ENCODE measurements at regions not wholly inside any gene's neighbourhood (a gene's known extent, or its start where the extent isn't known, plus 50 kb on each side); places are given as distances from the start of the nearest gene placed in this dataset.
"Not testable (repeated sequence)": the region's sequence is repeated elsewhere in the genome, so short reads cannot be mapped to it uniquely, and the experiment has no call there.

- Histone ChIP-seq H3K9me3 (replicated peaks; ENCODE audit: control insufficient read depth, insufficient read depth, low read length) (peaks cover 4% of the 10 kb centered on the region), H4K20me1 (replicated peaks; ENCODE audit: control insufficient read depth, extremely low read depth, insufficient read depth, low read length) (no peaks in the 10 kb centered on the region), H3K27me3 (ENCODE audit: control insufficient read depth in 2 of 2, insufficient read depth in 2 of 2, low read length in 2 of 2) (no peaks in the 10 kb centered on the region), H3K4me2 (ENCODE audit: insufficient read depth, low read length) (no peak overlapping the region), H3K36me3 (ENCODE audit: control insufficient read depth in 2 of 2, extremely low read depth in 1 of 2, insufficient read depth in 2 of 2, low read length in 2 of 2) (no peaks in the 10 kb centered on the region), H2AFZ (ENCODE audit: low read depth, low read length) (no peak overlapping the region), H3K9ac (replicated peaks; ENCODE audit: extremely low read depth, insufficient read depth, low read length) (no peak overlapping the region), H3K27ac (ENCODE audit: insufficient read depth, low read depth, low read length) (no peak overlapping the region), H3K4me3 (replicated peaks in 1 of 3; ENCODE audit: insufficient read depth in 1 of 3, low read depth in 1 of 3, low read length in 3 of 3) (no peak overlapping the region), H3K9me1 (replicated peaks; ENCODE audit: control insufficient read depth, extremely low read depth, insufficient read depth, low read length) (no peaks in the 10 kb centered on the region), H3K4me1 (ENCODE audit: control insufficient read depth, extremely low read depth, insufficient read depth, low read length) (no peaks in the 10 kb centered on the region), H3K79me2 (ENCODE audit: control insufficient read depth, insufficient read depth, low read length) (no peaks in the 10 kb centered on the region)
- DNase-seq (ENCODE audit: low read depth, low spot score) (no peak), FAIRE-seq (no peak)
- no TSS peak for BruUV-seq (replicated peaks)
- ChIA-PET POLR2A (no interaction called here), CTCF (no interaction called here)
- TF ChIP-seq POLR2A (IDR thresholded peaks at IDR 0.05; ENCODE audit: low read depth, low read length), result no peak
- no peak for TF ChIP-seq MYC (IDR thresholded peaks at IDR 0.05; ENCODE audit: low read depth, low read length)
- TF ChIP-seq MAX (IDR thresholded peaks at IDR 0.05; ENCODE audit: insufficient read depth, insufficient read length), result no peak
- no peak for TF ChIP-seq CTCF (IDR thresholded peaks at IDR 0.05; ENCODE audit: extremely low read depth in 1 of 2, insufficient read depth in 1 of 2, low read depth in 1 of 2, low read length in 2 of 2)
- TF ChIP-seq FOS (IDR thresholded peaks at IDR 0.05; ENCODE audit: borderline replicate concordance, insufficient read depth, low read length), result no peak
- TF ChIP-seq EZH2 (IDR thresholded peaks at IDR 0.05; ENCODE audit: borderline replicate concordance, low read depth, low read length, severe bottlenecking), result no peak
- TF ChIP-seq JUN (IDR thresholded peaks at IDR 0.05; ENCODE audit: borderline replicate concordance, insufficient read depth, insufficient read length, low read depth), result no peak
- no peak for TF ChIP-seq POLR2AphosphoS5 (IDR thresholded peaks at IDR 0.05; ENCODE audit: insufficient read depth, low read depth, low read length)
- TF ChIP-seq GATA2 (IDR thresholded peaks at IDR 0.05; ENCODE audit: insufficient read depth, insufficient read length, low read depth, low read length), result no peak
- dilution Hi-C loops (cut with MboI; ENCODE audit: extremely low pct_ligation_motif_present, low sequenced_read_pairs), result no loop called here
- intact Hi-C loops (cut with micrococcal nuclease), result no loop called here
These were observed 346.3 kb downstream of the VRK1 start for GRCh38 chr14:97143456-97143855.

GRCh38 chr14:97148021-97148420 lies 350.8 kb downstream of the VRK1 start:
- dilution Hi-C loops (cut with MboI; ENCODE audit: extremely low pct_ligation_motif_present, low sequenced_read_pairs); H3K9me3 ChIP-seq (replicated peaks; ENCODE audit: control insufficient read depth, insufficient read depth, low read length); intact Hi-C loops (cut with micrococcal nuclease); FAIRE-seq; H3K4me1 ChIP-seq (ENCODE audit: control insufficient read depth, extremely low read depth, insufficient read depth, low read length); H3K9me1 ChIP-seq (replicated peaks; ENCODE audit: control insufficient read depth, extremely low read depth, insufficient read depth, low read length); CTCF ChIA-PET; BruUV-seq (replicated peaks); H4K20me1 ChIP-seq (replicated peaks; ENCODE audit: control insufficient read depth, extremely low read depth, insufficient read depth, low read length); H3K4me3 ChIP-seq (replicated peaks in 1 of 3; ENCODE audit: insufficient read depth in 1 of 3, low read depth in 1 of 3, low read length in 3 of 3); H3K27me3 ChIP-seq (ENCODE audit: control insufficient read depth in 2 of 2, insufficient read depth in 2 of 2, low read length in 2 of 2); DNase-seq (ENCODE audit: low read depth, low spot score); H2AFZ ChIP-seq (ENCODE audit: low read depth, low read length); H3K4me2 ChIP-seq (ENCODE audit: insufficient read depth, low read length); H3K79me2 ChIP-seq (ENCODE audit: control insufficient read depth, insufficient read depth, low read length); H3K36me3 ChIP-seq (ENCODE audit: control insufficient read depth in 2 of 2, extremely low read depth in 1 of 2, insufficient read depth in 2 of 2, low read length in 2 of 2); H3K9ac ChIP-seq (replicated peaks; ENCODE audit: extremely low read depth, insufficient read depth, low read length); H3K27ac ChIP-seq (ENCODE audit: insufficient read depth, low read depth, low read length); POLR2A ChIA-PET: not testable (repeated sequence)
